GM18498 (cell line): ENCODE measurements at regions not wholly inside any gene's neighbourhood (a gene's known extent, or its start where the extent isn't known, plus 50 kb on each side); places are given as distances from the start of the nearest gene placed in this dataset.
"Not testable (repeated sequence)": the region's sequence is repeated elsewhere in the genome, so short reads cannot be mapped to it uniquely, and the experiment has no call there.

Experiments used
- ATAC-seq: cut with Tn5 transposase; IDR thresholded peaks from one replicate; pipeline ENCODE4 v1.9.1; 2021; ENCODE audit warnings: mild to moderate bottlenecking, moderate library complexity; ENCODE audit not compliant: unreplicated experiment

DNA sequence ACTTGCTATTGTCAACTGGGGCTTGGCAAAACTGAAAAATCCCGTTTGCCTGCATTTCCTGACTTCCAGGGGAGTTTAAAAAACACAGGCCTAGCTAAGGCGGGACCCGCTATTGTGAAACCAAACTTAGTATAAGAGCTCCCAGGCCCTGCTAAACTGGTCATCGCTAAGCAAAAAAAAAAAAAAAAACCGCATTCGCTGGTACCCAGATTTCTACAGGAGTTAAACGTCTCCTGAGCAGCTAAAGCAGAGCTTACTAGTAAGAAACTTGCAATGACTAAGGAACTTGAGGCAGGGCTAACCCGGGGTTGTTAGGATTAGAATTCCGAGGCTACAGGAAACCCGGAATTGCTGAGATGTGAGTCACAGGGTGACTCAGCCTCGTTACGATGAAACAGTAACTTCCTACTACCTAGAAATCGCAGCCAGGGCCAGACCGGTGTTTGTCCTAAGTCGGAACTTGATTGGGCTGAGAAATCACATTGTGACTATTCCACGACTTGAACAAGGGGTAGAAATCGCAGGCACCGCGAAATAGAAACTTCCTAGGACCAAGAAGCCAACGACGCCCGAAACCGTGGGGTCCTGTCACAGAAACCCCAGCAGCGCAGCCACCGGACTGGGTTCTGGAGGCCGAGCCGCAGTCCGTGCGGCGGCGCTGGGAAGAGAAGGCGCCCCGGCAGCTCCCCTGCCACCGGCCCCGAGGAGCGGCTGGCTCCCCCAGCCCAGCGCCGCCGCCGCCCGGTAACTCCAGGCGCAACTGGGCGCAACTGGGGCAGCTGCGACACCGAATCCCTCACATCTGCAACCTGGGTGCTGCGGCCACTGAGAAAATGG lies 89.4 kb downstream of the ANXA2R start:
- ATAC-seq, result peak; percentile 41

DNA sequence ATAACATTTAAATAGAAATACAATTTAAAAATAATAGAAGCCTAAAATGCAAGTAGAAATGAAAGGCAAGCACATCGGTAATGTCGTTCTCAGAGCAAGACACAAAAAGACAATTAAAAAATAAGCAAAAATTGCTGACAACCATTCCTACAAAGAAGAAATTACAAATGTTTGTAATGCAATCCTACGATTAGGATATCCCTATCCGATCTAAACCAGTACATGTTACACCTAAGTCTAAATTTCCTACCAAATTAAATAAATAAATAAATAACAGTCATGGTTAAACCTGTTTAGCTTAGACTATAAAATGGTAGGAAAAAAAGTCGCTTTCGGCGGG lies 90.0 kb downstream of the ANXA2R start:
- ATAC-seq, result no peak

DNA sequence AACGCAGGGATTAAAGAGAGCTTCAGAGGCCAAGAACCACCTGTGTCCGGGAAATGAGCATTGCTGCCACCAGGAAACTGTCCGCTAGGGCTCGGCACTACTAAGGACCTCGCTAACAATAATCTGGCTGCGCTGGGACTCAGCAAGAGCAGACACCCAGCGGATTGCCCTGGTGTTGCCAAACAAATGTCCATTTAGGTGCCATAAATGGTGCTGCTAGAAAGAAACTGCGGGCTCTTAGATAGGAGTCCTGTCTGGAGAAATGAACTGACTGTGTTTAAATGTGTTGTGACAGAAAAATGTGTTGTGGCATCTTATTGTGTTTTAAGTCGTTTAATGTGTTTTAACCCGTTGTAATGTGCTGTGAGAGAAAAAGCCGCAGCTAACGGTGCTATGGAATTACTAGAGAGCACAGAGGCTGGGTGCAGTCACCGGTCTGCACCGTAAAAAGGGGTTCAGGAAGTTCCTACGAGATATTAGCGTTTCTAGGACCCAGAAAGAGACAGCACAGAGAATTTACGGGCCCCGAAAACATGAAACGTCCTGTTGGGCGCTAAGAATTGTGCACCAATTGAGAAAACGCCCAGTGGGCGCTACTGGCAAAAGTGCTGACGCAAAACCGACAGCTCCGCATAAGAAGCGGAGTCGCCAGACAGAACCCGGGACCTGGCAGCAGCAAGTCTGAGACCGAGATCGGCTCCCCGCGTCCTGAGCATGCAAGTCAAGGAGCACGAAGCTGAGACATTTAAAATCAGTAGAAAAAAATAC lies 90.6 kb downstream of the ANXA2R start:
- ATAC-seq, result peak; percentile 64

DNA sequence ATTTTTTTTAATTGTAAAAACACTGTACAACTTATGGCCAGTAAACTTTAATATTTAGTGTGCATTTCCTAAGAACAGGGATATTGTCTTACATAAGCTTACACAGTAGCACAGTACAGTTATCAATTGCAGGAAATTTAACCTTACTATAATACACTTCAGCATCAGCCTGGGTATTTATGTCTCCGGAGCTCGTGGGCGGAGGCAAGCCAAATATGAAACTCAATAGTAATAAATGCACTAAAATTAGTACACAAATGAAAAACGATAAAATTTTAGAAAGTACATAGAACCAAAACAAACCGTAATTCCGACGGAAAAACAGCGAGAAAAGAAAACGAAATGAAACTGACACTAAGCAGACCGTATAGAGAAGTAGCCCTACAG lies 91.2 kb downstream of the ANXA2R start:
- ATAC-seq, result no peak

DNA sequence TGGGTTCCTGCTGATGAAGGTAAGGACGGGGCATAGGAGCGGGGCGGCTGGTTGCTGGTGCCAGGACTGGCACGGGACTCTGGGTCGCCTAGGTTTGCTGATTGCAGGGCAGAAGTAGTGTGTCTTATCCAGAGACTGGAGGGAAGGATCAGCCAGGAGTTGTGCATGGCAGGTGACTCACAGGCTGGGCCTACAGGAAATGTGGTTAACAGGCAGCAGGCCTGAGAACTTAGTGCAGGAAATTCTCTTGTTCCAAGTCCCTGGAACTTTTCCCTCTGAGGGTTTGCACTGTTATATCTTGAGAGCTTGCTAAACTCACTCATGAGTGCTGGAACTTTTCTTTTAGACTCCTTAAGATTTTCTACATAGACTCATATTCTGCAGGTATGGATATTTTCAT lies 95.1 kb downstream of the ANXA2R start:
- no peak for ATAC-seq

DNA sequence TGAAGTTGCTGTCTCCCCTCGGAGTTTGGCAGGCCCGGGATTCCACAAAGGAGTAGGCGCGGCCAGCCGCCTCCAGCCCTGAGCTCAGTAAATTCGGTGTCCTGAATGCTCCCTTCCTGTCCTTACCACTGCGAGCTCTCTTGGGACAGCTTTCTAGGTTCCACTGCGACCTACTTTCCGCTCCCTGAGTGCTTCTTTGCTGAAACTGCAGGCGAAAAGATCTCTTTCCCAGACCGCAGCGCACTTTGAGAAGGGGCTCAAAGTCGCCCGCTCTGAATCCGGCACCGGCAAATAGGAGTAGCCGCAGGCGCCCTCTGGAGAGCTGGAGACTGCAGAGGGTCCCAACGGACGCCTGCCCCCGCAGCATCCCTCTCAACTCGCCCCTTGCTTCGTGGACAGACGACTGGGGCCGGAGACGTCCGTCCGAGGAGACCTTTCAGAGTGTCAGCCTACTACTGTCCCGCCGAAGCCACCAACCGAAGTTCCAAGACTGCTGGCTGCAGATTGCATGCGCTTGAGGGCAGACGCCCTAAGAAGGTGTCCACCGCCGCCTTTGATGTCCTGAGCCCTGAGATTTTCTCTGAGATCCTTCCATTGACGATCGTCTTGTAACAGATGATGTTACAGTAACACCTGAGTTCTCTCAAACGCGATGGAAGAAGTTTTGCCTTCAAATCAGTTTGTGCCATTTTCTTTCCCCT lies 96.0 kb downstream of the ANXA2R start:
- no peak for ATAC-seq

DNA sequence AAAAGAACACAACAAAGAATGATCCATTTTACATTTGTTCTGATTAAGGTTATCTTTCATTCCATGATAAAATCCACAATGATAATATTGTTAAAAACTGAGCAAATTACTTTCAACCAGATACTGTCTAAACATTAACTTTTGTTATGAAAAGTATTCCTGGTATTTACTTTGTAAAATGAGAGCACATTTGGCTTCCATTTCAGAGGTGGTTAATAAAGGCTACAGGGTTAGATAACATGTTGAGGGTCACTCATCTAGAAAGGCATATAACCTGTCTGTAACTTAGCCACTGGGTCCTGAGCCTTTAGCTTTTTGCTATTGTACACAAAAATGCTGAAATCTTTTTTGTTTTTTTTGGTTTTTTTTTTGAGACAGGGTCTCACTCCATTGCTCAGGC lies 99.3 kb downstream of the ANXA2R start:
- ATAC-seq, result no peak

DNA sequence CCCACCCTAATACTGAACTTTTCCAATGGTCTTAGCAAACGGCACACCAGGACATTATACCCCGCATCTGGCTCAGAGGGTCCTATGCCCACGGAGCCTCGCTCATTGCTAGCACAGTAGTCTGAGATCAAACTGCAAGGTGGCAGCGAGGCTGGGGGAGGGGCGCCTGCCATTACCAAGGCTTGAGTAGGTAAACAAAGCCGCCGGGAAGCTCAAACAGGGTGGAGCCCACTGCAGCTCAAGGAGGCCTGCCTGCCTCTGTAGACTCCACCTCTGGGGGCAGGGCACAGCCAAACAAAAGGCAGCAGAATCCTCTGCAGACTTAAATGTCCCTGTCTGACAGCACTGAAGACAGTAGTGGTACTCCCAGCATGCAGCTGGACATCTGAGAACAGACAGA lies 108.1 kb downstream of the ANXA2R start:
- not testable (repeated sequence) for ATAC-seq

DNA sequence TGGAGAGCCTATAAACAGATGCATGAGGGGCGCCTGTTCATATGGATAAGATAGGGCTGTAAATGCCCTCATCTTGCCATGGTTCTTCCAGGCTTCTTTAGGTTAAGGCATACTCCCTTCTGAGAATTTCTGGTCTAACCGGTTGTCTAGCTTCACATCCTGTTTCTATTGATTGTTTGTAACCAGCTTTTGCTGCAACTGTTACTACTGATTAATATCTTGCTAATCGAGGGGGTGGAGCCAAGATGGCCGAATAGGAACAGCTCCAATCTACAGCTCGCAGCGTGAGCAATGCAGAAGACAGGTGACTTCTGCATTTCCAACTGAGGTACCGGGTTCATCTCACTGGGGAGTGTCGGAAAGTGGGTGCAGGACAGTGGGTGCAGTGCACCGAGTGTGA lies 108.7 kb downstream of the ANXA2R start:
- ATAC-seq, result not testable (repeated sequence)

DNA sequence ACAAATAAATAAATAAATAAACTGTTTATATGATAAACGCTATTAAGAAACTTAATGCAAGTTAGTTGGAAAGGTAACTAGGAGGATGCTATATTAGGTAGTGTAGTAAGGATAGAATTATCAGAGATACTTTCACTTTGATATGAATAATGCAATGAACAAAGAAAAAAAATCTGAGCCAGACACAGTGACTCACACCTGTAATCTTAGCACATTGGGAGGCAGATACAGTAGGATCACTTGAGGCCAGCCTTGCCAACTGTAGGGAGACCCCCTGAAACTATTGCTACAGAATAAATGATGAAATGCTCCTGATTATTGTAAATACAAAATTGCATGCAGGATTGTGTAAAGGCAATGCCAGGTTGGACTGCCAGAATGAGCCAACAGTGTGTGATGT lies 109.2 kb downstream of the ANXA2R start:
- ATAC-seq, result no peak

DNA sequence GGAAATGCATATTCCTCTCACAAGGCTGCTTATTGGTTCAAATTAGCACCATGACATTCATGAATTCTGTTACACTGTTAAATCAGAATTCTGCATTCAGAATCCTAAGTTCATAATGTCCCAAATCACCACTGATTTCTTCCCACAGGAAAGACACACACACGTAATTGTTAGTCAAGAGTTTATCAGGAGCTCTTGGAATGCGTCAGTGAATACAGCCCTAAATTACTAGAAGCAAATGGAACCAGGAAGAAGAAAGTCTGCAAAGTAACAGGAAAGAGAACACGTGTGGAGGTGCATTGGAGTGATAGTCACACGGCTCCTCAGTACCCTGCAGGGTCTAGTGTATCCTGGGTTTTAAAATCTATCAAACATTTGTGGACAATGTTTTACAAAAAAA lies 110.2 kb downstream of the ANXA2R start:
- ATAC-seq, result no peak

DNA sequence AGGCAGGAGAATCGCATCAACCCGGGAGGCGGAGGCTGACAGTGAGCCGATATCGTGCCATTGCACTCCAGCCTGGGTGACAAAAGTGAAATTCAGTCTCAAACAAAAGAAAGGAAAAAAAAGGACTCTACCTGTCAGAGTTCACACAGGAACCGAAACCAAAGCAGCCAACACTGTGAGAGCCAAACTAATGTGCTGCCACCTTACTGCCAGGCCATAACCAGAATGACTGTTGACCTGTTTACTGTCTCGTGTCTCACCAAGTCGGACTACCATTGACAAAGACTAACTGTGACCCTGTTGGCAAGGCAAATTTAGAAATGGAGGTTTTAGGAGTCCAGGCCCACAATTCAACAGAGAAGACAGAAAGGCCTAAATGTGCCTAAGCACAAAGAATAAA lies 112.4 kb downstream of the ANXA2R start:
- peak; percentile 98 for ATAC-seq

DNA sequence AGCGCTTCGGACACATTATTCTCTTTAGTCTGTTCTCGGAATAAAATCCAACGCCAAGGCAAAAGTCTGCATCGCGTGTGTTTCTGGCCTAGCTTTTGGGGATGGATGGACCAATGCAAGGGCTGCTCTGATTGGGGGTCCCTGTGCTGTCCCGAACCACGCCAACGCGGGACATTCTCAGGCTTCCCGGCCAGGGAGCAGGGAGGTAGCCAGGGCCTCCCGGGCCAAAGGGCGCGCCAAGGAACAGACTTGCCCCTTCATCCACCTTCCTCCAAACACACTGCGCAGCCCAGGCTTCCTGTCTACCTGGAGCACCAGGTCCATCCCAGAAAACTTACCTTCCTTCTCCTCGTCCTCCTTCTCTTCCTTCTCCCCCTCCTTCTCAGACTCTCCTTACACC lies 113.0 kb upstream of the SELENOP start:
- no peak for ATAC-seq

DNA sequence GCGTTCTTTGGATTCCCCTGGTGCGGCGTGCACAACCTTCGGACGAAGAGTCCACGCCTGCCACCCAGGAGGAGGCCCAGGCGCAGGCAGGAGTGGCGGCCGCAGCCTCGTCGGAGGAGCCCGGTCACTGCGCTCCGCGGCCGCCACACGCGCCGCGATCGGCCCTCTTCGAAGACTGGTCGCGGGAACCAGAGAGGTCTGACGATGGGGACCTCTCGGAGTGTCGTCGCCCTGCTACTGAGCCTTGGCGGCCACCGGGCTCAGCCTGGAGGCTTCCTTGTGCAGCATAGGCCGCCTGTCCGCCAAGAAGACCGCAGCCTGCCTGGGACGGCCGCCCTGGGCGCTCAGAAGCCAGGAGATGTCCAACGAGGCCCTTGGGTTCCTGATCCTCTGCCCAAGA lies 112.5 kb upstream of the SELENOP start:
- no peak for ATAC-seq

DNA sequence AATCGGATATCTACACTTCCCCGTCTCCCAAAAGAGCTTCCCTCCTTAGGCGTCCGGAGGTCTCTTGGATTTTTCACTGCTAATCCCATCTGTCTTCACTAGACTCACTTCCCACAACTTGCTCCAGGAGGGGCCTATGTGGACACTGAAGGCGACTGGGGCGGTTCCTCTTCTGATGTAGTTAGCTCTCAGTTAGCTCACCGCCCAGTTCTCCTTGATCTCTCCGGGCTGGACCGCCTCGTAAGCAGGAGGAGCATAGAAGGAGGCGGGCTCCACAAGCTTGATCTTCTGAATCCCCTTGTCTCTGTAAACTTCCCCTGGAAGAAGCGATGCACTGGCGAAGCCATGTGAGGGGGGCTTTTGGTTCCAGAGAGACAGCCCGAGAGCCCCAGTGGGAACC lies 112.0 kb upstream of the SELENOP start:
- no peak for ATAC-seq

DNA sequence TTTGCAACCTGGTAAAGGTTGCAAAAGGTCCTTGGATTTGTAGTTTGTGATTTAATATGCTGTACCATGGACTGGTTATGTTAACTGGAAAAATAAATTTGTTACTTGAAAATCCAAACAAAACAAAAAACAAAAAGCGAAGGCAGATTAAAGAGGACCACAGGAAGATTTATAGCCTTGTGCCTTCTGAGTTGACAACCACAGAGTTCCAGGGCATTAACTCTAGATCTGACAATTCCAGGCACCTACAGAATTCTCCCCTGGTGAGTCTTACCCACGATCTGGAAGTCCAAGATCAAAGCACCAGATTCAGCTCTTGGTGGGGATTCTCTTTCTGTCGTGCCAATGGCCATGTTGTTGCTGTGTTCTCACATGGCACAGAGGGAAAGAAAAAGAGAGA lies 107.9 kb upstream of the SELENOP start:
- no peak for ATAC-seq

DNA sequence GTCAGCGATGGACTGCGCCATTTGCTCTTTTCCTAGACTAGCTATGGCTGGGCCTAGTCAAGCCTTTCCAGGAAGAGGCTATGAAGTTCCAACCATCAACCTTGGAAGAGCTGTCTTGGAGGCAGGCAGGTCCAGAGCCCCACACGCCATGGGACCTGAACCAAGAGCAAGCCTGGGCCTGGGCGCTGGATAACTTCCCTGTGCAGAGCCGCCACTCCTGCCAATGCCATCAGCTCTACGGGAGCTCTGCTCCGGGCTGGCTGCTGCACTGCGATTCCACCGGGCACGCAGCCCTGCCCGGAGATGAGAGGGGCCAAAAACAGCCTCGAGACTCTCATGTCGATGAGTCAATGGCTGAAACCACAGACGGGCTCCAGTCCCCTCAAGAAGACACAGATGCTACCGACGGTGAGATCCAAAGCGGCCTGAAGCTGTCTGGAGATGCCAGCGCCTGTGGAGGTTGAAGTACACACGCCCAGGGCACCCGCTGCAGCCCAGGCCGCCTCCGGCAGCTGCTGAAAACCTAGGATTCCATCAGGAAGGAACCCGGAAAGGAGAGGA lies 103.7 kb upstream of the SELENOP start:
- ATAC-seq, result no peak

DNA sequence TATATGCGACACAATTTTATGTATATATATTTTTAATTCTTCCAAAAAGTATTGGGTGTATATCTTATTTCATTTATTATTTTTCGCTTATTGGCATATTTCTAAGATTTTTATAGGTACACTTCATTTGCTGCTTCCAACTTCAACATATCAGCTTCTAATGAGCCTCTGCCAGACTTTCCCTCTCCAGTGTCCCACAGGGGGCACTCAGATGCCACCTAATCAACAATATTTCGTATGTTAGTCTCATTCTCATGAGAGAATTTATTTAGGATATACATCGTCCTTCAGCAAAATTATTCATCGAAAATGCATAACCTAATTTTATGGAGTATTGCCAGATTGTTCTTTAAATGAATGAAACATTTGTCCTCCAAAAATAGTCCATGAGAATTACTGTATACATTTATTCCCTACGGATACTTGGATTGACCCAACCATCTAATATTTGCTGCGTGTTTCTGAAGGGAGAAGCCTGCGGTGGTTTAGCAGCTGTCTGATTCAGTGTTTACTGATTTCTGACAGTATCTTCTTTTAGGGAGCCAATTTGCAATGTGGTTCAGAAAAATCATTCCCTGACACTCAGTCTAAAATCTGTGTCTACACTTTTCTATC lies 100.6 kb upstream of the SELENOP start:
- no peak for ATAC-seq

DNA sequence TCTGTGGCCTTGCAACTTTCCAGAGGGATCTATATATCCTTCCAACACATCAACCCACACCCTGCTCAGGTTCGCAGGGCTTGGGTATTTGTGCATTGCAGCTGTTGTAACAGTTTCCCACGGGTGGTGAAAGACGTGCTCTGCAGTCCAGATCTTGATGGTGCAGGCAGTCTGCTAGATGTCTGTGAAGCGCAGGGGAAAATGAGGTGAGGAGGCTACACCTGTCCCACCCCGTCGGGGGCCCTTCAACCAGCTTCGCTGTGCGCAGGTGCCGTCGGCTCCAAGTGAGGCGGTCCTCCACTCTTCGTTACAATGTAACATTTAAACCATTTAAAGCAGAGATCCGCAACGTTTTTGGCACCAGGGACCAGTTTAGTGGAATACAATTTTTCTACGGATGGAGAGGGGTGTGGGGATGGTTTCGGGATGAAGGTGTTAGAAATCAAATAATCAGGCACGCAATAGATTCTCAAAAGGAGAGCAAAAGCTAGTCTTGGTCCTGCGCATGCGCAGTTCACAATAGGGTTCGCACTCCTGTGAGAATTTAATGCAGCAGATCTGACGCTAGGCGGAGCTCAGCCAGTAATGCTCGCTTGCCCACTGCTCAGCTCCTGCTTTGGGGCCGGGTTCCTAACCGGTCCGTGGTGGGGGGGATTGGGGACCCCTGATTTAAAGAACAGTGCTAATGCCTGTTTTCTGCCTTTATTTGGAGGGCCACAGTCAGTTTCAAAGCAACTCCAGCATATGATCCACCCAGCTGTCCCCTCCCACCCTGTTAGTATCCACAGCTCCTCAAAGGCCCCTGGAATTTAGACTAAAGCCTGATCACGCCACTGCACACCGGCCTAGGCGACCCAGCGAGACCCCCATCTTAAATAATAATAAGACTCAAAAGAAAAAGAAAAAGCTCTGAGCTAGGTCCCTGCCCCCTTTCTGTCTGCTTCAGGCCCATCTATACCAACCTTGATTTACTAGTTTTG lies 97.1 kb upstream of the SELENOP start:
- peak; percentile 91 for ATAC-seq

DNA sequence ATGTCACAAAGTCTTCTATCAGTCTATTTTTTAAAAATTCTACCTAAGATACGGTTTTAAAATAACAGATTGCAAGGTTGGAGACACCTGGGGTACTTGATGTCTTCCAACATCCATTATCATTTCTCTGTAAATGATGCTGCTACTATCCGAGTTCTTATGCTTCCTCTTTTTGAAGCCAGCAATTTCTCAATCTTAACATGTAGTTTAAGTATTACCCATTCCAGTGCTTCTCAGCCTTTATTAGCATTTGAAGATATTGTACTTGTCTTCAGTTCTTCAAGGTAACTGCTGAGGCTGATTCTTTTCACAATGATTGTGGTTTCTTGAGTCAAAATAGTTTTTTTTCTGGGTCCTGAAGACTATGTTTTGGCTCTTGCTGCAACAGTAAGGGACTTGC lies 96.4 kb upstream of the SELENOP start:
- peak; percentile 5 for ATAC-seq
